Thoracic aorta (tissue), 2 donors: ENCODE measurements at regions not wholly inside any gene's neighbourhood (a gene's known extent, or its start where the extent isn't known, plus 50 kb on each side); places are given as distances from the start of the nearest gene placed in this dataset.

Experiments
- ATAC-seq: fragments of 150-250 bp; one replicate; pipeline ENCODE4 v1.8.0; 2017; ENCODE audit warnings: low read depth; ENCODE audit not compliant: insufficient number of reproducible peaks, low FRiP score
- DNase-seq: peaks from one replicate; pipeline ENCODE4 v3.0.0-alpha.2; 2020; ENCODE audit warnings: low spot score
- H3K27ac ChIP-seq, 2 donors: fragments of 200-600 bp; sonication (generic); 1 replicate in 1 of 2; 2 replicates in 1 of 2; pipeline ENCODE4 v1.5.1; 2016; ENCODE audit warnings: mild to moderate bottlenecking in 2 of 2, moderate library complexity in 2 of 2
- H3K27me3 ChIP-seq: fragments of 200-600 bp; sonication (generic); replicated peaks from 2 replicates; pipeline ENCODE4 v1.6.0; 2016; ENCODE audit warnings: mild to moderate bottlenecking; ENCODE audit not compliant: insufficient read depth
- H3K36me3 ChIP-seq: fragments of 200-600 bp; sonication (generic); one replicate; pipeline ENCODE4 v1.5.1; 2016
- H3K4me1 ChIP-seq, 2 donors: fragments of 200-600 bp; sonication (generic); 1 replicate in 1 of 2; 2 replicates in 1 of 2; pipeline versions ENCODE4 v1.5.1 to v1.6.0; 2016; ENCODE audit warnings: low read depth in 2 of 2, mild to moderate bottlenecking in 1 of 2; ENCODE audit not compliant: control insufficient read depth in 1 of 2
- H3K4me3 ChIP-seq: fragments of 200-600 bp; sonication (generic); 2 replicates; pipeline ENCODE4 v1.5.1; 2016; ENCODE audit warnings: mild to moderate bottlenecking
- H3K9me3 ChIP-seq: fragments of 200-600 bp; sonication (generic); 2 replicates; pipeline ENCODE4 v1.5.1; 2016
- CTCF ChIP-seq: fragments of 200-600 bp; sonication (generic); IDR thresholded peaks from one replicate; pipeline ENCODE4 v1.5.1; 2019; ENCODE audit warnings: antibody characterized with exemption

GRCh38 chr18:60599995-60600394 is 227.4 kb upstream of the MC4R start:
- Histone ChIP-seq H3K27me3 (no peaks in the 10 kb centered on the region), H3K4me3 (no peak overlapping the region), H3K36me3 (no peaks in the 10 kb centered on the region), H3K9me3 (no peaks in the 10 kb centered on the region), H3K4me1 (no peaks in the 10 kb centered on the region), H3K27ac (no peak overlapping the region)
- no peak for TF ChIP-seq CTCF
- ATAC-seq (no peak), DNase-seq (no peak)

GRCh38 chr18:60601249-60601648 is 228.7 kb upstream of the MC4R start:
- H3K4me1 ChIP-seq = no peaks in the 10 kb centered on the region
- TF ChIP-seq CTCF = no peak

GRCh38 chr18:60623331-60623730 is 250.8 kb upstream of the MC4R start:
- Histone ChIP-seq H3K27me3 (no peaks in the 10 kb centered on the region), H3K36me3 (no peaks in the 10 kb centered on the region), H3K27ac (no peak overlapping the region), H3K4me1 (no peaks in the 10 kb centered on the region), H3K4me3 (no peak overlapping the region), H3K9me3 (no peaks in the 10 kb centered on the region)
- ATAC-seq (no peak), DNase-seq (no peak)
- no peak for TF ChIP-seq CTCF

More at GRCh38 chr18:60601249-60601648, 228.7 kb upstream of the MC4R start:
- Histone ChIP-seq H3K4me3 (no peak overlapping the region), H3K9me3 (no peaks in the 10 kb centered on the region), H3K27me3 (no peaks in the 10 kb centered on the region), H3K36me3 (no peaks in the 10 kb centered on the region), H3K27ac (no peak overlapping the region)
- DNase-seq = no peak
- ATAC-seq = no peak

- TF ChIP-seq CTCF = no peak
- Histone ChIP-seq H3K4me1 (no peaks in the 10 kb centered on the region), H3K4me3 (no peak overlapping the region), H3K27ac (no peak overlapping the region), H3K9me3 (no peaks in the 10 kb centered on the region), H3K27me3 (no peaks in the 10 kb centered on the region), H3K36me3 (no peaks in the 10 kb centered on the region)
- ATAC-seq (no peak), DNase-seq (no peak)
Observed at GRCh38 chr18:60624207-60624606, 251.6 kb upstream of the MC4R start.

- no peaks in the 10 kb centered on the region for H3K4me1 ChIP-seq
- no peak overlapping the region for H3K4me3 ChIP-seq
- DNase-seq = no peak
- no peaks in the 10 kb centered on the region for H3K27me3 ChIP-seq
- no peak for ATAC-seq
- H3K27ac ChIP-seq = no peak overlapping the region
- TF ChIP-seq CTCF = no peak
- no peaks in the 10 kb centered on the region for H3K36me3 ChIP-seq
- no peaks in the 10 kb centered on the region for H3K9me3 ChIP-seq
Observed at GRCh38 chr18:60639836-60640235, 267.3 kb upstream of the MC4R start.
